ENCODE measurements at regions not wholly inside any gene's neighbourhood (a gene's known extent, or its start where the extent isn't known, plus 50 kb on each side); places are given as distances from the start of the nearest gene placed in this dataset.

DNA sequence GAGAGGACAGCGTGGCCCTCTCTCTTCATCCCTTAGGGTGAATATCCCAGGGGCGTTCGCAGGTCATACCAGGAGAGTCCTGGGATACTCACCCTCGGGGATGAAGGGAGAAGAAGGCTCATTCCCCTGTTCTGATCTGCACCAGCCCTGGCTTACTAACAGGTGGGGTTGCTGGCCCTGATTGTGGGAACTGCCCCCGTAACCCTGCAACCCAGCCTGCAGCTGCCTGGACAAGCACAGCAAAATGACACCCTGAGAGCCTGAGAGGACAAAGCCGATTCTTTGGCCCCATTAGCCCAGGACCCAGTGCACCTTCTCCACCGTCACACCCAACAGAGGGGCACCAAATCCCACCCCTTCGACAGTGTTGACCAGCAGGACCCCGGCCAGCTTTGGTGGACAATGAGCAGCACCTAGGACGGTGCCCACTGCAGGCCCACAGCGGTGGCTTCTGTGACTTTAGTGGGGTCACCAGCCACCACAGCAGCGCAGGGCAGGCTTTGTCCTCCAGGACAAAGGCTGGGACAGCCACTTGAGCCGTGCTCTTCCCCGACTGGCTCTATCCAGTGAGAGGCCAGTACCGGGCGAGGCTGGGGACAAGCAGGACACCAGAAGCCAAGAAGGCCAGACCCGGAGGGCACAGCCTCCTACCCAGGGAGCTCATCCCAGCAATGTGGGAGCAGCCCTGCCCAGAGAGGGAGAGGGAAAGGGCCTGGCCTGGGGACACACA lies 98.5 kb upstream of the RTL6 start:
- intact Hi-C loops (cut with micrococcal nuclease): no loop called here
- DNase-seq (ENCODE audit: low read depth, low spot score) (no peak), FAIRE-seq (no peak)
- Histone ChIP-seq H3K27ac (ENCODE audit: insufficient read depth, low read depth, low read length) (no peak overlapping the region), H3K9me3 (replicated peaks; ENCODE audit: control insufficient read depth, insufficient read depth, low read length) (no peaks in the 10 kb centered on the region), H3K27me3 (ENCODE audit: control insufficient read depth in 2 of 2, insufficient read depth in 2 of 2, low read length in 2 of 2) (peaks cover 0 to 3% of the 10 kb centered on the region in 2 experiments), H3K4me1 (ENCODE audit: control insufficient read depth, extremely low read depth, insufficient read depth, low read length) (no peaks in the 10 kb centered on the region), H3K4me3 (replicated peaks in 1 of 3; ENCODE audit: insufficient read depth in 1 of 3, low read depth in 1 of 3, low read length in 3 of 3) (no peak overlapping the region), H4K20me1 (replicated peaks; ENCODE audit: control insufficient read depth, extremely low read depth, insufficient read depth, low read length) (no peaks in the 10 kb centered on the region), H3K79me2 (ENCODE audit: control insufficient read depth, insufficient read depth, low read length) (no peaks in the 10 kb centered on the region), H3K9me1 (replicated peaks; ENCODE audit: control insufficient read depth, extremely low read depth, insufficient read depth, low read length) (no peaks in the 10 kb centered on the region), H3K4me2 (ENCODE audit: insufficient read depth, low read length) (no peak overlapping the region), H3K36me3 (ENCODE audit: control insufficient read depth in 2 of 2, extremely low read depth in 1 of 2, insufficient read depth in 2 of 2, low read length in 2 of 2) (no peaks in the 10 kb centered on the region), H2AFZ (ENCODE audit: low read depth, low read length) (no peak overlapping the region), H3K9ac (replicated peaks; ENCODE audit: extremely low read depth, insufficient read depth, low read length) (no peak overlapping the region)
- no TSS peak for BruUV-seq (replicated peaks)
- CTCF ChIA-PET: no interaction called here
- no peak for TF ChIP-seq FOS (IDR thresholded peaks at IDR 0.05; ENCODE audit: borderline replicate concordance, insufficient read depth, low read length)
- TF ChIP-seq MYC (IDR thresholded peaks at IDR 0.05; ENCODE audit: low read depth, low read length): no peak
- no peak for TF ChIP-seq POLR2A (IDR thresholded peaks at IDR 0.05; ENCODE audit: low read depth, low read length)
- TF ChIP-seq POLR2AphosphoS5 (IDR thresholded peaks at IDR 0.05; ENCODE audit: insufficient read depth, low read depth, low read length): no peak
- TF ChIP-seq CTCF (IDR thresholded peaks at IDR 0.05; ENCODE audit: extremely low read depth in 1 of 2, insufficient read depth in 1 of 2, low read depth in 1 of 2, low read length in 2 of 2): no peak
- no peak for TF ChIP-seq GATA2 (IDR thresholded peaks at IDR 0.05; ENCODE audit: insufficient read depth, insufficient read length, low read depth, low read length)
- TF ChIP-seq MAX (IDR thresholded peaks at IDR 0.05; ENCODE audit: insufficient read depth, insufficient read length): no peak
- no peak for TF ChIP-seq JUN (IDR thresholded peaks at IDR 0.05; ENCODE audit: borderline replicate concordance, insufficient read depth, insufficient read length, low read depth)
- TF ChIP-seq EZH2 (IDR thresholded peaks at IDR 0.05; ENCODE audit: borderline replicate concordance, low read depth, low read length, severe bottlenecking): no peak
- dilution Hi-C loops (cut with MboI; ENCODE audit: extremely low pct_ligation_motif_present, low sequenced_read_pairs): no loop called here
- POLR2A ChIA-PET: no interaction called here

Measured in endothelial cell of umbilical vein (primary cell).